Ishikawa (cell line): ENCODE measurements at regions not wholly inside any gene's neighbourhood (a gene's known extent, or its start where the extent isn't known, plus 50 kb on each side); places are given as distances from the start of the nearest gene placed in this dataset.

Experiments
- CREB1 ChIP-seq: IDR thresholded peaks from 2 replicates; pipeline ENCODE4 v1.6.1; 2012; ENCODE audit warnings: low read depth
- EP300 ChIP-seq: IDR thresholded peaks from 2 replicates; pipeline ENCODE4 v1.6.1; 2012; ENCODE audit warnings: borderline replicate concordance
- RAD21 ChIP-seq: IDR thresholded peaks from 2 replicates; pipeline ENCODE4 v1.6.1; 2012; ENCODE audit warnings: low read depth
- TCF12 ChIP-seq: IDR thresholded peaks from 2 replicates; pipeline ENCODE4 v1.6.1; 2012; ENCODE audit warnings: low read depth
- ZBTB7A ChIP-seq: IDR thresholded peaks from 2 replicates; pipeline ENCODE4 v1.6.1; 2012; ENCODE audit warnings: low read depth
- TF ChIP-seq, protein P1 (sequence below): IDR thresholded peaks from 2 replicates; pipeline ENCODE4 v1.6.1; 2012
- TF ChIP-seq, protein P2 (sequence below): IDR thresholded peaks from 2 replicates; pipeline ENCODE4 v1.6.1; 2012; ENCODE audit warnings: low read depth, mild to moderate bottlenecking

DNA sequence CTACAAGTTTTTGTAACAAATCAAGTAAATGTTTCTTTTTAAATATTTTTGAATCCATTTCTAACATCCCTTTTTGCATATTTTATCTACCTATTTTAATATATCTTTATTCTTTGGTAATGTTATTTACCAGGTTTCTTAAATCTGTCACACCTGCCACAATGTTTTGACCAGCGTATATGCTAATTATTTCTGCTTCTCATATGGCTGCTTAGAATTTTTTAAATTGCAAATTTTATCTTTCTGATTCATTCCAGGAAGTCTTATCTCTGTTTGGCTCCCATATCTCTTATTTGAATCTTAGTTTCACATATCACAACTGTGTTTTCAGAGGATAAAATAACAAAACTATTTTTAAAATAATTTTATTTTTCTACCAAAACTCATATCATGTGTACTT lies 1411.1 kb downstream of the KCNT2 start:
- TF ChIP-seq, protein P1, sequence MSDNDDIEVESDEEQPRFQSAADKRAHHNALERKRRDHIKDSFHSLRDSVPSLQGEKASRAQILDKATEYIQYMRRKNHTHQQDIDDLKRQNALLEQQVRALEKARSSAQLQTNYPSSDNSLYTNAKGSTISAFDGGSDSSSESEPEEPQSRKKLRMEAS, result no peak
- no peak for TF ChIP-seq CREB1
- TF ChIP-seq RAD21, result no peak
- TF ChIP-seq, protein P2, sequence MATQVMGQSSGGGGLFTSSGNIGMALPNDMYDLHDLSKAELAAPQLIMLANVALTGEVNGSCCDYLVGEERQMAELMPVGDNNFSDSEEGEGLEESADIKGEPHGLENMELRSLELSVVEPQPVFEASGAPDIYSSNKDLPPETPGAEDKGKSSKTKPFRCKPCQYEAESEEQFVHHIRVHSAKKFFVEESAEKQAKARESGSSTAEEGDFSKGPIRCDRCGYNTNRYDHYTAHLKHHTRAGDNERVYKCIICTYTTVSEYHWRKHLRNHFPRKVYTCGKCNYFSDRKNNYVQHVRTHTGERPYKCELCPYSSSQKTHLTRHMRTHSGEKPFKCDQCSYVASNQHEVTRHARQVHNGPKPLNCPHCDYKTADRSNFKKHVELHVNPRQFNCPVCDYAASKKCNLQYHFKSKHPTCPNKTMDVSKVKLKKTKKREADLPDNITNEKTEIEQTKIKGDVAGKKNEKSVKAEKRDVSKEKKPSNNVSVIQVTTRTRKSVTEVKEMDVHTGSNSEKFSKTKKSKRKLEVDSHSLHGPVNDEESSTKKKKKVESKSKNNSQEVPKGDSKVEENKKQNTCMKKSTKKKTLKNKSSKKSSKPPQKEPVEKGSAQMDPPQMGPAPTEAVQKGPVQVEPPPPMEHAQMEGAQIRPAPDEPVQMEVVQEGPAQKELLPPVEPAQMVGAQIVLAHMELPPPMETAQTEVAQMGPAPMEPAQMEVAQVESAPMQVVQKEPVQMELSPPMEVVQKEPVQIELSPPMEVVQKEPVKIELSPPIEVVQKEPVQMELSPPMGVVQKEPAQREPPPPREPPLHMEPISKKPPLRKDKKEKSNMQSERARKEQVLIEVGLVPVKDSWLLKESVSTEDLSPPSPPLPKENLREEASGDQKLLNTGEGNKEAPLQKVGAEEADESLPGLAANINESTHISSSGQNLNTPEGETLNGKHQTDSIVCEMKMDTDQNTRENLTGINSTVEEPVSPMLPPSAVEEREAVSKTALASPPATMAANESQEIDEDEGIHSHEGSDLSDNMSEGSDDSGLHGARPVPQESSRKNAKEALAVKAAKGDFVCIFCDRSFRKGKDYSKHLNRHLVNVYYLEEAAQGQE, result no peak
- TF ChIP-seq TCF12, result no peak
- TF ChIP-seq ZBTB7A, result no peak
- no peak for TF ChIP-seq EP300
